MCF 10A (cell line): ENCODE measurements at regions not wholly inside any gene's neighbourhood (a gene's known extent, or its start where the extent isn't known, plus 50 kb on each side); places are given as distances from the start of the nearest gene placed in this dataset.
A peak's percentile ranks its signal among the peaks of the same experiment; 100 is the strongest.

Experiments
- BruUV-seq: library from RNA; stranded (reverse); fragments of 400-500 nt; replicated peaks from 2 replicates; lab custom pipeline; 2021; lab: Mats Ljungman, UMichigan
- CTCF ChIA-PET: fragments of 300-600 bp; sonication (Branson Sonifier 250); formaldehyde crosslinking; extraction: SDS; loops from one replicate; lab custom pipeline; 2021; ENCODE audit warnings: antibody characterized with exemption, inconsistent platforms; lab: Yijun Ruan, JAX
- POLR2A ChIA-PET: fragments of 300-600, 350-650 bp; sonication (Branson Sonifier 250); formaldehyde crosslinking; extraction: SDS; loops from one replicate; lab custom pipeline; 2020; ENCODE audit warnings: antibody characterized with exemption, inconsistent platforms; lab: Yijun Ruan, JAX
- DNase-seq: peaks from one replicate; pipeline ENCODE4 v3.0.0-alpha.2; 2018; ENCODE audit not compliant: unreplicated experiment
- H3K27ac Mint-ChIP-seq: one replicate; pipeline ENCODE4 v1.8.0; 2022; ENCODE audit warnings: mild to moderate bottlenecking, low read depth, mixed read lengths; ENCODE audit not compliant: unreplicated experiment
- H3K27me3 Mint-ChIP-seq: one replicate; pipeline ENCODE4 v1.8.0; 2022; ENCODE audit warnings: mixed read lengths; ENCODE audit not compliant: insufficient read depth, unreplicated experiment
- H3K36me3 Mint-ChIP-seq: one replicate; pipeline ENCODE4 v1.8.0; 2022; ENCODE audit warnings: mild to moderate bottlenecking, moderate library complexity, mixed read lengths; ENCODE audit not compliant: insufficient read depth, unreplicated experiment
- H3K4me1 Mint-ChIP-seq: one replicate; pipeline ENCODE4 v1.8.0; 2022; ENCODE audit warnings: mixed read lengths; ENCODE audit not compliant: insufficient read depth, unreplicated experiment
- H3K4me3 Mint-ChIP-seq: one replicate; pipeline ENCODE4 v1.8.0; 2022; ENCODE audit warnings: mild to moderate bottlenecking, moderate library complexity, mixed read lengths; ENCODE audit not compliant: unreplicated experiment
- H3K9me3 Mint-ChIP-seq: one replicate; pipeline ENCODE4 v1.8.0; 2022; ENCODE audit warnings: mixed read lengths; ENCODE audit not compliant: unreplicated experiment
- intact Hi-C: fragments of 100-400 bp; cut with micrococcal nuclease; formaldehyde crosslinking; loops from 2 replicates; pipeline ENCODE4 v1.14.1; 2022
- TF ChIP-seq, protein P1 (sequence below): fragments of 200-600 bp; IDR thresholded peaks from one replicate; pipeline ENCODE4 v1.8.0; 2022; ENCODE audit warnings: antibody characterized with exemption, mild to moderate bottlenecking; ENCODE audit not compliant: unreplicated experiment

DNA sequence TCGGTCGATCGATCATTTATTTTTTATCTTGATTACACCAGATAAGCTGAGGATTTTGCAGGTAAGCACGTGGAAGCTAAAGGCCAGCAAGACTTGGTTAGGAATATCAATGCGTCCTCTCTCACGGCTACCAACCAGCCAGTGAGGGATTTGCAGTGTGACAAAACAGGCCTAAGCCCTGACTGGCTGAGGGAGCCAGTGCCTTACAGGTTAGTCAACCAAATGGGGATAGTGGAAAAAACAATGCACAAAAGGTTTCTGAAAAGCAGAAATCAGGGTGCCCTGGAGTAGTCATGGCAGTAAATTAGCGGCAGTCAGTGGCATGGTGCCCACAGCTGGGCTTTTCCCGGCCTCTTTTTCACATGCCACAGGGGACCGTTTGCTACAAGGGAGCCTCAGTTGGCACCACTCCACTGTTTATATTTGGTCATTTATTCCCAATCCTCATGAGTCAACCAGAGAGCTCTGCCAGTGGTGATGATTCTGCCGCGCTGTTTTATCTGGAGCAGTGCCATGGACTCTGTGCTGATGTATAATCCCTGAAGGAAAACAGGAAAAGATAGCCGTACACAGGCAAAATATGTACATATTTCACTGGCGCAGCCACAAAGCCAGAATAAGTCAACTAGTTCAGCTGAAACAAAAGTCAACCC lies 167.6 kb downstream of the RHOU start:
- H3K4me3 Mint-ChIP-seq = peak overlapping the region; percentile 57
- intact Hi-C loops = loop anchor here (1.0 to 5.0 kb wide), 5 partner anchors 61 to 324 kb away; partner anchors contain the start of gene RHOU

GRCh38 chr1:228903434-228904071 lies 168.3 kb downstream of the RHOU start:
- ChIA-PET CTCF (interaction anchor here (0.6 to 1.8 kb wide), 8 partner anchors 10 to 324 kb away, joined by 3 to 8 read pairs (median 4); no protein-coding TSS in a partner anchor), POLR2A (interaction anchor here (0.6 to 2.3 kb wide), 25 partner anchors 8 to 335 kb away, joined by 3 to 18 read pairs (median 4); no protein-coding TSS in a partner anchor)
- intact Hi-C loops = loop anchor here (1.0 to 5.0 kb wide), 5 partner anchors 61 to 324 kb away; partner anchors contain the start of gene RHOU
- BruUV-seq = no TSS peak
- H3K27me3 Mint-ChIP-seq = peaks cover 68% of the 10 kb centered on the region
- H3K9me3 Mint-ChIP-seq = no peaks in the 10 kb centered on the region
- TF ChIP-seq, protein P1, sequence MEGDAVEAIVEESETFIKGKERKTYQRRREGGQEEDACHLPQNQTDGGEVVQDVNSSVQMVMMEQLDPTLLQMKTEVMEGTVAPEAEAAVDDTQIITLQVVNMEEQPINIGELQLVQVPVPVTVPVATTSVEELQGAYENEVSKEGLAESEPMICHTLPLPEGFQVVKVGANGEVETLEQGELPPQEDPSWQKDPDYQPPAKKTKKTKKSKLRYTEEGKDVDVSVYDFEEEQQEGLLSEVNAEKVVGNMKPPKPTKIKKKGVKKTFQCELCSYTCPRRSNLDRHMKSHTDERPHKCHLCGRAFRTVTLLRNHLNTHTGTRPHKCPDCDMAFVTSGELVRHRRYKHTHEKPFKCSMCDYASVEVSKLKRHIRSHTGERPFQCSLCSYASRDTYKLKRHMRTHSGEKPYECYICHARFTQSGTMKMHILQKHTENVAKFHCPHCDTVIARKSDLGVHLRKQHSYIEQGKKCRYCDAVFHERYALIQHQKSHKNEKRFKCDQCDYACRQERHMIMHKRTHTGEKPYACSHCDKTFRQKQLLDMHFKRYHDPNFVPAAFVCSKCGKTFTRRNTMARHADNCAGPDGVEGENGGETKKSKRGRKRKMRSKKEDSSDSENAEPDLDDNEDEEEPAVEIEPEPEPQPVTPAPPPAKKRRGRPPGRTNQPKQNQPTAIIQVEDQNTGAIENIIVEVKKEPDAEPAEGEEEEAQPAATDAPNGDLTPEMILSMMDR = no peak
- H3K36me3 Mint-ChIP-seq = peaks cover 6% of the 10 kb centered on the region
- H3K4me1 Mint-ChIP-seq = peaks cover 30% of the 10 kb centered on the region
- peak overlapping the region; percentile 89 for H3K27ac Mint-ChIP-seq
- peak overlapping the region; percentile 57 for H3K4me3 Mint-ChIP-seq
- DNase-seq = no peak

More for the DNA sequence above, 167.6 kb downstream of the RHOU start:
- H3K36me3 Mint-ChIP-seq = peaks cover 6% of the 10 kb centered on the region
- CTCF ChIA-PET = interaction anchor here (0.6 to 1.8 kb wide), 13 partner anchors 11 to 442 kb away, joined by 3 to 8 read pairs (median 3); no protein-coding TSS in a partner anchor
- BruUV-seq = no TSS peak
- H3K9me3 Mint-ChIP-seq = no peaks in the 10 kb centered on the region
- H3K27ac Mint-ChIP-seq = peak overlapping the region; percentile 89
- DNase-seq = peak; percentile 100
- TF ChIP-seq, protein P1 = no peak
- H3K4me1 Mint-ChIP-seq = peaks cover 30% of the 10 kb centered on the region
- H3K27me3 Mint-ChIP-seq = peaks cover 75% of the 10 kb centered on the region
- POLR2A ChIA-PET = interaction anchor here (0.6 to 2.3 kb wide), 30 partner anchors 9 to 336 kb away, joined by 3 to 18 read pairs (median 4); no protein-coding TSS in a partner anchor

- no TSS peak for BruUV-seq
- Mint-ChIP-seq H3K27ac (no peak overlapping the region), H3K36me3 (peaks cover 6% of the 10 kb centered on the region), H3K27me3 (peaks cover 62% of the 10 kb centered on the region), H3K4me3 (no peak overlapping the region), H3K9me3 (no peaks in the 10 kb centered on the region), H3K4me1 (peaks cover 30% of the 10 kb centered on the region)
- TF ChIP-seq, protein P1 = no peak
- DNase-seq = no peak
- intact Hi-C loops = loop anchor here (5.0 kb wide), 3 partner anchors 62 to 212 kb away; partner anchors contain the start of gene RHOU
- ChIA-PET CTCF (interaction anchor here (0.6 to 1.6 kb wide), 2 partner anchors 12 to 252 kb away, joined by 3 to 4 read pairs; no protein-coding TSS in a partner anchor), POLR2A (interaction anchor here (1.1 to 2.3 kb wide), 8 partner anchors 8 to 256 kb away, joined by 3 to 18 read pairs (median 6); no protein-coding TSS in a partner anchor)
Observed at GRCh38 chr1:228904222-228904621, 168.9 kb downstream of the RHOU start.
